Type B pancreatic cell (in vitro differentiated cells): ENCODE measurements at regions not wholly inside any gene's neighbourhood (a gene's known extent, or its start where the extent isn't known, plus 50 kb on each side); places are given as distances from the start of the nearest gene placed in this dataset.

Experiments used
- DNase-seq: peaks from one replicate; pipeline ENCODE4 v3.0.0; 2021; ENCODE audit warnings: mixed read lengths; ENCODE audit not compliant: unreplicated experiment; ENCODE audit errors: extremely low spot score
- H3K27ac Mint-ChIP-seq: 2 replicates; pipeline ENCODE4 v1.8.0; 2021; ENCODE audit warnings: mild to moderate bottlenecking, mixed read lengths
- H3K27me3 Mint-ChIP-seq: 2 replicates; pipeline ENCODE4 v1.8.0; 2021; ENCODE audit warnings: mixed read lengths
- H3K36me3 Mint-ChIP-seq: 2 replicates; pipeline ENCODE4 v1.8.0; 2021; ENCODE audit warnings: mixed read lengths
- H3K4me1 Mint-ChIP-seq: one replicate; pipeline ENCODE4 v1.8.0; 2021; ENCODE audit warnings: mixed read lengths; ENCODE audit not compliant: unreplicated experiment
- H3K4me3 Mint-ChIP-seq: 2 replicates; pipeline ENCODE4 v1.8.0; 2021; ENCODE audit warnings: mild to moderate bottlenecking, mixed read lengths
- H3K9me3 Mint-ChIP-seq: 2 replicates; pipeline ENCODE4 v1.8.0; 2021; ENCODE audit warnings: mixed read lengths
- CTCF ChIP-seq: fragments of 200-600 bp; sonication (generic); conservative IDR thresholded peaks from 2 replicates; pipeline ENCODE4 v1.5.0; 2021; ENCODE audit warnings: antibody characterized with exemption, mild to moderate bottlenecking

GRCh38 chr3:176155012-176155411, 1042.3 kb downstream of the TBL1XR1 start:
- Mint-ChIP-seq H3K4me1 (peaks cover 12% of the 10 kb centered on the region), H3K9me3 (no peaks in the 10 kb centered on the region), H3K27me3 (no peaks in the 10 kb centered on the region), H3K36me3 (no peaks in the 10 kb centered on the region), H3K27ac (no peak overlapping the region), H3K4me3 (no peak overlapping the region)
- TF ChIP-seq CTCF, result no peak
- DNase-seq, result no peak

- peaks cover 3% of the 10 kb centered on the region for H3K27me3 Mint-ChIP-seq
- H3K27ac Mint-ChIP-seq, result no peak overlapping the region
- H3K4me3 Mint-ChIP-seq, result no peak overlapping the region
- no peak for DNase-seq
- peaks cover 7% of the 10 kb centered on the region for H3K9me3 Mint-ChIP-seq
- peaks cover 16% of the 10 kb centered on the region for H3K4me1 Mint-ChIP-seq
- no peaks in the 10 kb centered on the region for H3K36me3 Mint-ChIP-seq
- TF ChIP-seq CTCF, result no peak
Observed at GRCh38 chr3:176149567-176149966, 1047.7 kb downstream of the TBL1XR1 start.

GRCh38 chr3:176147251-176147650, 1050.0 kb downstream of the TBL1XR1 start:
- H3K36me3 Mint-ChIP-seq, result no peaks in the 10 kb centered on the region
- H3K27ac Mint-ChIP-seq, result no peak overlapping the region
- TF ChIP-seq CTCF, result no peak
- peaks cover 3% of the 10 kb centered on the region for H3K27me3 Mint-ChIP-seq
- peaks cover 15% of the 10 kb centered on the region for H3K9me3 Mint-ChIP-seq
- H3K4me1 Mint-ChIP-seq, result peaks cover 8% of the 10 kb centered on the region
- H3K4me3 Mint-ChIP-seq, result no peak overlapping the region
- no peak for DNase-seq

GRCh38 chr3:176141837-176142236, 1055.4 kb downstream of the TBL1XR1 start:
- Mint-ChIP-seq H3K4me3 (no peak overlapping the region), H3K27me3 (peaks cover 3% of the 10 kb centered on the region), H3K4me1 (peaks cover 3% of the 10 kb centered on the region)

GRCh38 chr3:176120507-176120906, 1076.8 kb downstream of the TBL1XR1 start:
- DNase-seq, result no peak
- Mint-ChIP-seq H3K36me3 (no peaks in the 10 kb centered on the region), H3K27ac (no peak overlapping the region), H3K9me3 (peaks cover 6% of the 10 kb centered on the region), H3K4me1 (peaks cover 4% of the 10 kb centered on the region), H3K4me3 (no peak overlapping the region), H3K27me3 (no peaks in the 10 kb centered on the region)
- TF ChIP-seq CTCF, result no peak

More at GRCh38 chr3:176141837-176142236, 1055.4 kb downstream of the TBL1XR1 start:
- Mint-ChIP-seq H3K9me3 (peaks cover 11% of the 10 kb centered on the region), H3K36me3 (peaks cover 3% of the 10 kb centered on the region), H3K27ac (no peak overlapping the region)
- DNase-seq, result no peak
- no peak for TF ChIP-seq CTCF

GRCh38 chr3:176119826-176120225, 1077.5 kb downstream of the TBL1XR1 start:
- H3K4me3 Mint-ChIP-seq, result no peak overlapping the region
- no peaks in the 10 kb centered on the region for H3K36me3 Mint-ChIP-seq
- peaks cover 6% of the 10 kb centered on the region for H3K9me3 Mint-ChIP-seq
- TF ChIP-seq CTCF, result no peak
- H3K27ac Mint-ChIP-seq, result no peak overlapping the region
- H3K27me3 Mint-ChIP-seq, result no peaks in the 10 kb centered on the region
- DNase-seq, result no peak
- H3K4me1 Mint-ChIP-seq, result peaks cover 4% of the 10 kb centered on the region
